Stomach smooth muscle (tissue), 2 donors: ENCODE measurements at regions not wholly inside any gene's neighbourhood (a gene's known extent, or its start where the extent isn't known, plus 50 kb on each side); places are given as distances from the start of the nearest gene placed in this dataset.

Experiments
- H3K27ac ChIP-seq: one replicate; pipeline ENCODE4 v1.7.0; 2013; ENCODE audit warnings: mild to moderate bottlenecking, low read length, inconsistent platforms
- H3K27me3 ChIP-seq, 2 donors: one replicate each; pipeline ENCODE4 v1.7.0; 2013; ENCODE audit warnings: low read length in 2 of 2; ENCODE audit not compliant: insufficient read depth in 2 of 2, control insufficient read depth in 1 of 2
- H3K36me3 ChIP-seq, 2 donors: one replicate each; pipeline ENCODE4 v1.7.0; 2013; ENCODE audit warnings: low read length in 2 of 2; ENCODE audit not compliant: control insufficient read depth in 2 of 2, insufficient read depth in 2 of 2
- H3K4me1 ChIP-seq: one replicate; pipeline ENCODE4 v1.7.0; 2013; ENCODE audit warnings: low read length; ENCODE audit not compliant: control insufficient read depth, insufficient read depth
- H3K4me3 ChIP-seq, 2 donors: one replicate each; pipeline ENCODE4 v1.7.0; 2013; ENCODE audit warnings: low read length in 2 of 2
- H3K9ac ChIP-seq, 2 donors: one replicate each; pipeline ENCODE4 v1.7.0; 2013; ENCODE audit warnings: low read length in 2 of 2, mild to moderate bottlenecking in 1 of 2
- H3K9me3 ChIP-seq, 2 donors: one replicate each; pipeline ENCODE4 v1.7.0; 2013; ENCODE audit warnings: low read length in 2 of 2; ENCODE audit not compliant: control insufficient read depth in 2 of 2
- donor health status: healthy.
- donor health status: Pancreatic carcinoma.

DNA sequence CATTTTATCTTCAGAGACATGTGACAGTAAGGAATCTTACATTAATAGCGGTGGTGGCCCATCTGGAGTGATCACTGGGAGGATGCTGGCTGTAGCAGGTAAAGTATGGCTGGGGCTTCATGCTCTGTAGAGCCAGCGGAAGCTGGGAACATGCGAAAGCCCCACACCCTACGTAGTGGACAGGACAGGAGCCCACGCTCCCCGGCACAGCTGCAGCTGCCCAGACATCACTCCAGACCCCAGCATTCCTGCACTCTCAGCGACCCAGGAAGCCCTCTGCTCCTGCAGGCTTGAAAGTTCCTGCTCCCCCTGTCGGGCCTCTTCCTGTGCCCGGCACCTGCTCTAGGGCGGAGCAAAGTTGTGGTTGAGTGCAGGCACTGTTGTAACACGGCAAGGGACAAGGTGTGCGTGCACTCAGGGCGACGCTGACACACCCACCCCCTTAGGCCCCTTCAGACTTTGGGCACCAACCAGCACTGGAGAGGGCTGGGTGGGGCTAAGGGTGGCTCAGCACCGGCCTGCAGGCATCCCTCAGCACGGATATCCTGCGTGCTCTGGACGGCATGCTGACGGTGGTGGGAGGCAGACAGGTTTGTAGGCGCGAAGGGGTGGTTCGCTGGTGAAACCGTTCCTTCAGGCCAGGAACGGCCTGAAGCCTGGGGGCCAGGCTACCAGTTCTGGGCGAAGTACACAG, 568.3 kb downstream of the FSCB start:
- Histone ChIP-seq H3K4me3 (no peak overlapping the region), H3K9ac (no peak overlapping the region), H3K27me3 (no peaks in the 10 kb centered on the region), H3K36me3 (no peaks in the 10 kb centered on the region), H3K4me1 (no peaks in the 10 kb centered on the region), H3K9me3 (no peaks in the 10 kb centered on the region), H3K27ac (no peak overlapping the region)

DNA sequence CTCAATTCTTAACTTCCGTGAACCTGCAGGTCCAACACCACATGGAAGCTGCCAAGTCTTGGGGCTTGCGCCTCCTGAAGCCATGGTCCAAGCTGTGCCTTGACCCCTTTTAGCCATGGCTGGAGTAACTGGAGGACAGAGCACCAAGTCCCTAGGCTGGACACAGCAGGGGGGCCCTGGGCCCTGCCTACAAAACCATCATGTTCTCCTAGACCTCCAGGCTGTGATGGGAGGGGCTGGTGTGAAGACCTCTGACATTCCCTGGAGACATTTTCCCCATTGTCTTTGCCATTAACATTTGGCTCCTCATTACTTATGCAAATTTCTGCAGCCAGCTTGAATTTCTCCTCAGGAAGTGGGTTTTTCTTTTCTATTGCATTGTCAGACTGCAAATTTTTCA, 570.1 kb downstream of the FSCB start:
- Histone ChIP-seq H3K4me3 (no peak overlapping the region), H3K36me3 (no peaks in the 10 kb centered on the region), H3K4me1 (no peaks in the 10 kb centered on the region), H3K9me3 (no peaks in the 10 kb centered on the region), H3K27me3 (no peaks in the 10 kb centered on the region), H3K27ac (no peak overlapping the region), H3K9ac (no peak overlapping the region)

GRCh38 chr14:43934102-43934501, 573.0 kb downstream of the FSCB start:
- H3K9me3 ChIP-seq, result no peaks in the 10 kb centered on the region
- no peaks in the 10 kb centered on the region for H3K36me3 ChIP-seq
- H3K4me3 ChIP-seq, result no peak overlapping the region
- H3K27me3 ChIP-seq, result no peaks in the 10 kb centered on the region
- H3K9ac ChIP-seq, result no peak overlapping the region
- no peaks in the 10 kb centered on the region for H3K4me1 ChIP-seq
- H3K27ac ChIP-seq, result no peak overlapping the region

DNA sequence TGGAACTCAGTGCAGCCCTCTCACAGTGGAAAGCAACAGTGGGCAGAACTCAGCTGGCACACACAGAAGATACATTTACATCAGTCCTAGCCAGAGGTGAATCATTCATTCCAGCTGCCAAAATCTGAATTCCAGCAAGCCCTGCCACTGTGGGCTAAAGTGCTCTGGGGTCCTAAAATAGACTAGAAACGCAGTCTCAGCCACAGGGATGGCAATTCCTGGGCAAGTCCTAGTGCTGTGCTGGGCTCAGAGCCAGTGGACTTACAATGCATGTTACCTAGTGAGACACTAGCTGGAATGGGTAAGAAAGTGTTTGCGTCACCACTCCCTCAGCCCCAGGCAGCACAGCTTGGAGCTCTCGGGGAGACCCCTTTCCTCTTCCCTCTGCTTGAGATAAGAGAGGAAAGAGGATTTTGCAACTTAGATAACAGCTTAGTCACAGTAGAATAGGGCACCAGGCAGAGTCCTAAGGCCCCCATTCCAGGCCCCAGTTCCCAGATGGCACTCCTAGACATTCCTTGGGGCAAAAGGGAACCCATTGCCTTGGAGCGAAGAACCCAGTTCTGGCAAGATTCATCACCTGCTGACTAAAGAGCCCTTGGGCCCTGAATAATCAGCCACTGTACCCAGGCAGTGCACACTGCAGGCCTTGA, 592.9 kb downstream of the FSCB start:
- H3K4me3 ChIP-seq, result no peak overlapping the region
- no peaks in the 10 kb centered on the region for H3K27me3 ChIP-seq
- H3K36me3 ChIP-seq, result no peaks in the 10 kb centered on the region
- no peaks in the 10 kb centered on the region for H3K4me1 ChIP-seq
- no peak overlapping the region for H3K27ac ChIP-seq
- H3K9ac ChIP-seq, result no peak overlapping the region
- H3K9me3 ChIP-seq, result no peaks in the 10 kb centered on the region

GRCh38 chr14:43903209-43903608, 603.9 kb downstream of the FSCB start:
- Histone ChIP-seq H3K27me3 (no peaks in the 10 kb centered on the region), H3K36me3 (no peaks in the 10 kb centered on the region), H3K4me1 (no peaks in the 10 kb centered on the region), H3K27ac (no peak overlapping the region), H3K9me3 (no peaks in the 10 kb centered on the region), H3K9ac (no peak overlapping the region), H3K4me3 (no peak overlapping the region)

DNA sequence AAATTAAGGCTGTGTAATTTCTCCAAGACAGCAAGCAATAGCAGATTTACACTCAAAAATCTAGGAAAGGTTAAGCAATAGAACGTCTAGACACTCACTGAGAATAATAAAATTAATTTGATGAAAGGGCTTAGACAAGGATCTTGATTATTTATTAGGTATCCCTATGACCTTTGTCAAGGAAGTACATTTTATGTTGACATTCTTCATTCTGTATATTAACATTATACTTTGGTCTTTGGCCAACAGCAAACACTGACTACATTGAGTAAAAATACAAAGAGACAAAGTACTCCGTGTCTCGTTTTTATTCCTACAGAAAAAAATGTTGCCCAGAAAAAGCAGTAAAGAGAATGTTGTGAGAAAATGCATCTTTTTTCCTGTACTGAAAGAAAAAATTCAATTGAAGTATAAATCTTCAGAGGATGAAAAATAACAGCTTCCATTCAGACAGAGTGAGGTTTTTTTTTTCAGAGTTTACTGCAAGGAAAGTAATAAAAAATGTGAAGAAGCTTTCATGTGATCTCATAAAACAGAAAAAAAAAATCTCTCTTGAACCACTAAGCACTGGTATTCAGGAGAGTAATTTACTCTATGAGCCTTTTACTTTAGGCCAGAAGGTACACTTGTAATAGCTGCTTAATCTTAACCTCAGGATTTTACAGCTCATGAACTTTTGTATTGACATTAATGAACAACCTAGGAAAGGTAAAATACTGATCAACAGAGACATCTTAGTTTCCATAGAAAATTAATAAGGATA, 605.0 kb downstream of the FSCB start:
- Histone ChIP-seq H3K9ac (no peak overlapping the region), H3K27me3 (no peaks in the 10 kb centered on the region), H3K4me3 (no peak overlapping the region), H3K4me1 (no peaks in the 10 kb centered on the region), H3K9me3 (no peaks in the 10 kb centered on the region), H3K27ac (no peak overlapping the region), H3K36me3 (no peaks in the 10 kb centered on the region)

GRCh38 chr14:43900173-43900655, 606.9 kb downstream of the FSCB start:
- H3K4me1 ChIP-seq, result no peaks in the 10 kb centered on the region
- no peaks in the 10 kb centered on the region for H3K36me3 ChIP-seq
- H3K27ac ChIP-seq, result no peak overlapping the region
- no peaks in the 10 kb centered on the region for H3K9me3 ChIP-seq
- no peaks in the 10 kb centered on the region for H3K27me3 ChIP-seq
- no peak overlapping the region for H3K9ac ChIP-seq
- no peak overlapping the region for H3K4me3 ChIP-seq

GRCh38 chr14:43898687-43899086, 608.4 kb downstream of the FSCB start:
- Histone ChIP-seq H3K4me1 (no peaks in the 10 kb centered on the region), H3K9ac (no peak overlapping the region), H3K4me3 (no peak overlapping the region), H3K9me3 (no peaks in the 10 kb centered on the region), H3K27ac (no peak overlapping the region), H3K27me3 (no peaks in the 10 kb centered on the region), H3K36me3 (no peaks in the 10 kb centered on the region)

DNA sequence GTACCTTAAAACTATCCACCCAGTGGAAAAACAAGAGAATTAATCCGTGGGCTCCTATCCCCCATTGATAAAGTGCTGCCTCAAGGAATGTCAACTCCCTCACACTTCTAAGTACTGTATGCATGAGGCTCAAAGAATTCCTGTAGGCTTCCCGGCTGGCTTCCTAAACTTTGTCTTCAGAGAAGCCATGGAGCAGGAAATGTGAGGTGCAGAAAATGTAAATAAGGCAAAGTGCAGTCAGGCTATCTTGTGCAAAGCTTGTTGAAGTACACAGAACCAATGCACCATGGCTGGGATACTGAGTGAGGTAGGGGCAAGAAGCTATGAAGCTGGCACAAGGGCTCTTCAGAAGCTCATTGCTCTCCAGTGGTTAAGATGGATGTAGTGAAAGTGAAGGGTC, 611.0 kb downstream of the FSCB start:
- Histone ChIP-seq H3K9me3 (no peaks in the 10 kb centered on the region), H3K27me3 (no peaks in the 10 kb centered on the region), H3K27ac (no peak overlapping the region), H3K4me1 (no peaks in the 10 kb centered on the region), H3K36me3 (no peaks in the 10 kb centered on the region), H3K9ac (no peak overlapping the region), H3K4me3 (no peak overlapping the region)

- H3K4me1 ChIP-seq, result no peaks in the 10 kb centered on the region
- no peaks in the 10 kb centered on the region for H3K36me3 ChIP-seq
- H3K27me3 ChIP-seq, result no peaks in the 10 kb centered on the region
- H3K9ac ChIP-seq, result no peak overlapping the region
- no peak overlapping the region for H3K27ac ChIP-seq
- H3K9me3 ChIP-seq, result no peaks in the 10 kb centered on the region
- no peak overlapping the region for H3K4me3 ChIP-seq
Observed at GRCh38 chr14:43894534-43894933, 612.5 kb downstream of the FSCB start.

- Histone ChIP-seq H3K27ac (no peak overlapping the region), H3K9me3 (no peaks in the 10 kb centered on the region), H3K36me3 (no peaks in the 10 kb centered on the region), H3K4me3 (no peak overlapping the region), H3K4me1 (no peaks in the 10 kb centered on the region), H3K27me3 (no peaks in the 10 kb centered on the region), H3K9ac (no peak overlapping the region)
Observed at GRCh38 chr14:43887523-43887922, 619.6 kb downstream of the FSCB start.
